Gastroesophageal sphincter (tissue), 4 donors: ENCODE measurements at regions not wholly inside any gene's neighbourhood (a gene's known extent, or its start where the extent isn't known, plus 50 kb on each side); places are given as distances from the start of the nearest gene placed in this dataset.

Experiments
- ATAC-seq: fragments of 150-250 bp; one replicate; pipeline ENCODE4 v1.9.1; 2016; ENCODE audit warnings: mild to moderate bottlenecking, moderate library complexity
- H3K27ac ChIP-seq, 4 donors: fragments of 200-600 bp; sonication (generic) in 3 of 4; 1 replicate in 3 of 4; 2 replicates in 1 of 4; pipeline ENCODE4 v1.5.1; 2016 to 2019
- H3K27me3 ChIP-seq: fragments of 200-600 bp; sonication (generic); one replicate; pipeline ENCODE4 v1.5.1; 2019
- H3K36me3 ChIP-seq, 2 donors: fragments of 200-600 bp; sonication (generic); one replicate each; pipeline ENCODE4 v1.5.1; 2019; ENCODE audit warnings: control low read depth in 1 of 2
- H3K4me1 ChIP-seq, 3 donors: fragments of 200-600 bp; sonication (generic); 1 replicate in 2 of 3; 2 replicates in 1 of 3; pipeline ENCODE4 v1.5.1; 2016 to 2019; ENCODE audit warnings: control low read depth in 2 of 3
- H3K4me3 ChIP-seq, 2 donors: fragments of 200-600 bp; sonication (generic); one replicate each; pipeline ENCODE4 v1.5.1; 2019; ENCODE audit warnings: mild to moderate bottlenecking in 1 of 2, moderate library complexity in 1 of 2
- H3K9me3 ChIP-seq, 3 donors: fragments of 200-600 bp; sonication (generic); one replicate each; pipeline ENCODE4 v1.5.1; 2017 to 2019; ENCODE audit warnings: control low read depth in 2 of 3
- EP300 ChIP-seq: sonication (generic); formaldehyde crosslinking; IDR thresholded peaks from one replicate; pipeline ENCODE4 v1.6.1; 2017; ENCODE audit warnings: antibody characterized with exemption, mild to moderate bottlenecking
- POLR2A ChIP-seq, 2 donors: fragments of 450-650 bp; IDR thresholded peaks; one replicate each; pipeline ENCODE4 v1.6.1; 2017; ENCODE audit warnings: antibody characterized with exemption in 2 of 2, mild to moderate bottlenecking in 2 of 2, moderate library complexity in 1 of 2
- POLR2AphosphoS5 ChIP-seq: sonication (generic); formaldehyde crosslinking; IDR thresholded peaks from one replicate; pipeline ENCODE4 v1.6.1; 2017; ENCODE audit warnings: antibody characterized with exemption
- WGBS, 2 donors: methylation state at CpG; one replicate each; pipeline ENCODE4 v1.1.5; 2018; ENCODE audit warnings: low coverage in 1 of 2; 5-methylcytosine and 5-hydroxymethylcytosine counted together
- TF ChIP-seq, protein P1 (sequence below), 4 experiments: fragments of 200-600 bp in 2 of 4; fragments of 450-650 bp in 2 of 4; sonication (generic) in 1 of 4; IDR thresholded peaks; one replicate each; pipeline ENCODE4 v1.5.1; 2017 to 2019; ENCODE audit warnings: antibody characterized with exemption in 4 of 4, mild to moderate bottlenecking in 2 of 4, moderate library complexity in 2 of 4

DNA sequence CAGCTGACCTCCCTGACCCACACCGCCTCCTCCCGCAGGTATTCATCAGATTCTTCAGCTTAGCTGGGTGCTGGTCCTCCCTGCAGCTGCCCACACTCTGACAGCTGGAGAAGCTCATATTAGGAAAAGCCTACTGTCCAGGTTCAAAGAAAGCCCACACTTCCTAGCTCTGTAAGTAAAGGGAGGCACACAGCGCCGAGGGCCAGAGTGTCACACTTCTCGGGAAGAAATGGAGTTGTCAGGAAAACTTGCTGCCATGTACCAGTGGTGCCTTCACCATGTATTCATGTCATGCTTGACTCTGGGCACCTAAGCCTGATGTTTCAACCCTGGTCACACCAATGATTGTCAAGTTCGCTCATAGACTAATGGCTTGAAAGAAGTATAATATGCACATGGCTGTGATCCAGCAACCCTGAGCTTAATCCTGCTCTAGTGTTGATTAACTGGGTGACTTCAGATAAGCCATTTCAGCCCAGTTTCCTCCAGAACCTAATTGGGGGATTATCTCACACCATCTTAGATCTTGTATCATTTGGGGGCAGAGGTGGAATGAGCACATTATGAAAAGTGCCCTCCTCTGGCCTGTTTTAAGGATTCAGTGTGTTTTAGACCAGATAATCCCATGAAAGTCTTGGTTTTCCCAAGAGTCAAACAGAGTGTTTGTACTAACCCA is 180.3 kb upstream of the PARD3B start:
- H3K27me3 ChIP-seq = no peaks in the 10 kb centered on the region
- ATAC-seq = no peak
- 94 to 100% methylated on average over 1 to 6 of the region's 6 CpGs for WGBS, 2 donors
- no peak overlapping the region for H3K27ac ChIP-seq
- H3K4me3 ChIP-seq = no peak overlapping the region
- TF ChIP-seq POLR2A (IDR thresholded peaks at IDR 0.05) (no peak), POLR2AphosphoS5 (no peak), EP300 (no peak)
- TF ChIP-seq, protein P1, sequence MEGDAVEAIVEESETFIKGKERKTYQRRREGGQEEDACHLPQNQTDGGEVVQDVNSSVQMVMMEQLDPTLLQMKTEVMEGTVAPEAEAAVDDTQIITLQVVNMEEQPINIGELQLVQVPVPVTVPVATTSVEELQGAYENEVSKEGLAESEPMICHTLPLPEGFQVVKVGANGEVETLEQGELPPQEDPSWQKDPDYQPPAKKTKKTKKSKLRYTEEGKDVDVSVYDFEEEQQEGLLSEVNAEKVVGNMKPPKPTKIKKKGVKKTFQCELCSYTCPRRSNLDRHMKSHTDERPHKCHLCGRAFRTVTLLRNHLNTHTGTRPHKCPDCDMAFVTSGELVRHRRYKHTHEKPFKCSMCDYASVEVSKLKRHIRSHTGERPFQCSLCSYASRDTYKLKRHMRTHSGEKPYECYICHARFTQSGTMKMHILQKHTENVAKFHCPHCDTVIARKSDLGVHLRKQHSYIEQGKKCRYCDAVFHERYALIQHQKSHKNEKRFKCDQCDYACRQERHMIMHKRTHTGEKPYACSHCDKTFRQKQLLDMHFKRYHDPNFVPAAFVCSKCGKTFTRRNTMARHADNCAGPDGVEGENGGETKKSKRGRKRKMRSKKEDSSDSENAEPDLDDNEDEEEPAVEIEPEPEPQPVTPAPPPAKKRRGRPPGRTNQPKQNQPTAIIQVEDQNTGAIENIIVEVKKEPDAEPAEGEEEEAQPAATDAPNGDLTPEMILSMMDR (IDR thresholded peaks at IDR 0.05) = no peak
- no peaks in the 10 kb centered on the region for H3K4me1 ChIP-seq
- no peaks in the 10 kb centered on the region for H3K36me3 ChIP-seq
- no peaks in the 10 kb centered on the region for H3K9me3 ChIP-seq

GRCh38 chr2:204365811-204366210 is 179.5 kb upstream of the PARD3B start:
- H3K9me3 ChIP-seq = no peaks in the 10 kb centered on the region
- H3K36me3 ChIP-seq = no peaks in the 10 kb centered on the region
- ATAC-seq = no peak
- H3K27ac ChIP-seq = no peak overlapping the region
- no peak overlapping the region for H3K4me3 ChIP-seq
- no peak for TF ChIP-seq POLR2AphosphoS5
- WGBS, 2 donors = 79 to 89% methylated on average over 2 to 4 of the region's 4 CpGs
- H3K4me1 ChIP-seq = no peaks in the 10 kb centered on the region
- H3K27me3 ChIP-seq = no peaks in the 10 kb centered on the region

- TF ChIP-seq POLR2AphosphoS5 (no peak), EP300 (no peak), POLR2A (IDR thresholded peaks at IDR 0.05) (no peak)
- TF ChIP-seq, protein P1 (IDR thresholded peaks at IDR 0.05) = no peak
- ATAC-seq = no peak
- Histone ChIP-seq H3K36me3 (no peaks in the 10 kb centered on the region), H3K27ac (no peak overlapping the region), H3K9me3 (no peaks in the 10 kb centered on the region), H3K4me3 (no peak overlapping the region), H3K27me3 (no peaks in the 10 kb centered on the region), H3K4me1 (no peaks in the 10 kb centered on the region)
- 74 to 78% methylated on average over 5 of the region's 5 CpGs for WGBS, 2 donors
Measured at GRCh38 chr2:204367466-204367865, 177.8 kb upstream of the PARD3B start.

GRCh38 chr2:204370172-204370718 is 175.0 kb upstream of the PARD3B start:
- H3K9me3 ChIP-seq = no peaks in the 10 kb centered on the region
- H3K4me3 ChIP-seq = no peak overlapping the region
- TF ChIP-seq POLR2A (IDR thresholded peaks at IDR 0.05) (no peak), EP300 (no peak), POLR2AphosphoS5 (no peak)
- TF ChIP-seq, protein P1 (IDR thresholded peaks at IDR 0.05) = no peak
- H3K27ac ChIP-seq = no peak overlapping the region
- no peaks in the 10 kb centered on the region for H3K27me3 ChIP-seq
- WGBS, 2 donors = 67 to 73% methylated on average over 3 to 4 of the region's 4 CpGs
- no peaks in the 10 kb centered on the region for H3K4me1 ChIP-seq
- ATAC-seq = no peak
- H3K36me3 ChIP-seq = no peaks in the 10 kb centered on the region

DNA sequence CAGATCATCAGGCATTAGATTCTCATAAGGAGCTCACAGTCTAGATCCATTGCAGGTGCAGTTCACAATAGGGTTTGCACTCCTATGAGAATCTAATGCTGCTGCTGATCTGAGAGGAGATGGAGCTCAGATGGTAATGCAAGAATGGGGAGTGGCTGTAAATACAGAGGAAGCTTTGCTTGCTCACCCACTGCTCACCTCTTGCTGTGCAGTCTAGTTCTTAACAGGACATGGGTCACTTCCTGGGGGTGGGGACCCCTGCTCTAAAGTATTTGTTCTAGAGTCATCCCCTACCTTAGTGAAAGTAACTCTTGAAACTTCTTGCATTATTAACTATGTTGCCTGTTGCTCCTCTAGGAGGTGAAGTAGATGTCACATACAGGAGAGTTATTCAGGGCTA is 171.3 kb upstream of the PARD3B start:
- Histone ChIP-seq H3K27ac (no peak overlapping the region), H3K4me1 (no peaks in the 10 kb centered on the region), H3K4me3 (no peak overlapping the region), H3K27me3 (no peaks in the 10 kb centered on the region), H3K36me3 (no peaks in the 10 kb centered on the region), H3K9me3 (no peaks in the 10 kb centered on the region)
- ATAC-seq = no peak
- TF ChIP-seq POLR2A (IDR thresholded peaks at IDR 0.05) (no peak), POLR2AphosphoS5 (no peak), EP300 (no peak)
- TF ChIP-seq, protein P1 (IDR thresholded peaks at IDR 0.05) = no peak
